ENCODE measurements at regions not wholly inside any gene's neighbourhood (a gene's known extent, or its start where the extent isn't known, plus 50 kb on each side); places are given as distances from the start of the nearest gene placed in this dataset.
"Not testable (repeated sequence)": the region's sequence is repeated elsewhere in the genome, so short reads cannot be mapped to it uniquely, and the experiment has no call there.

- peak; percentile 13 for DNase-seq (ENCODE audit: low spot score)
These were observed 246.6 kb upstream of the LRRC3B start for GRCh38 chr3:26375843-26376530.

GRCh38 chr3:26381411-26381810, 241.2 kb upstream of the LRRC3B start:
- no peak for DNase-seq (ENCODE audit: low spot score)

- DNase-seq (ENCODE audit: low spot score), result no peak
These were observed 215.9 kb upstream of the LRRC3B start for GRCh38 chr3:26406636-26407035.

GRCh38 chr3:26418553-26418952, 204.0 kb upstream of the LRRC3B start:
- DNase-seq (ENCODE audit: low spot score), result no peak

GRCh38 chr3:26422415-26422814, 200.2 kb upstream of the LRRC3B start:
- no peak for DNase-seq (ENCODE audit: low spot score)

- DNase-seq (ENCODE audit: low spot score), result no peak
These were observed 197.5 kb upstream of the LRRC3B start for GRCh38 chr3:26425076-26425475.

- DNase-seq (ENCODE audit: low spot score), result no peak
These were observed 193.6 kb upstream of the LRRC3B start for GRCh38 chr3:26428992-26429391.

GRCh38 chr3:26437678-26438077, 184.9 kb upstream of the LRRC3B start:
- DNase-seq (ENCODE audit: low spot score), result no peak

GRCh38 chr3:26438325-26438940, 184.1 kb upstream of the LRRC3B start:
- no peak for DNase-seq (ENCODE audit: low spot score)

- DNase-seq (ENCODE audit: low spot score), result no peak
These were observed 183.3 kb upstream of the LRRC3B start for GRCh38 chr3:26438981-26439884.

GRCh38 chr3:26449996-26450395, 172.6 kb upstream of the LRRC3B start:
- no peak for DNase-seq (ENCODE audit: low spot score)

GRCh38 chr3:26452363-26452762, 170.2 kb upstream of the LRRC3B start:
- no peak for DNase-seq (ENCODE audit: low spot score)

GRCh38 chr3:26460985-26461384, 161.6 kb upstream of the LRRC3B start:
- no peak for DNase-seq (ENCODE audit: low spot score)

- no peak for DNase-seq (ENCODE audit: low spot score)
These were observed 150.2 kb upstream of the LRRC3B start for GRCh38 chr3:26472345-26472744.

GRCh38 chr3:26474706-26475105, 147.9 kb upstream of the LRRC3B start:
- no peak for DNase-seq (ENCODE audit: low spot score)

GRCh38 chr3:26480377-26480776, 142.2 kb upstream of the LRRC3B start:
- no peak for DNase-seq (ENCODE audit: low spot score)

- no peak for DNase-seq (ENCODE audit: low spot score)
These were observed 138.4 kb upstream of the LRRC3B start for GRCh38 chr3:26484140-26484539.

GRCh38 chr3:26498271-26498670, 124.3 kb upstream of the LRRC3B start:
- peak; percentile 13 for DNase-seq (ENCODE audit: low spot score)

GRCh38 chr3:26505399-26505798, 117.2 kb upstream of the LRRC3B start:
- no peak for DNase-seq (ENCODE audit: low spot score)

GRCh38 chr3:26514445-26515029, 108.0 kb upstream of the LRRC3B start:
- DNase-seq (ENCODE audit: low spot score), result not testable (repeated sequence)

GRCh38 chr3:26515351-26515750, 107.2 kb upstream of the LRRC3B start:
- no peak for DNase-seq (ENCODE audit: low spot score)

- no peak for DNase-seq (ENCODE audit: low spot score)
These were observed 101.3 kb upstream of the LRRC3B start for GRCh38 chr3:26521261-26521660.

GRCh38 chr3:26522919-26523318, 99.7 kb upstream of the LRRC3B start:
- DNase-seq (ENCODE audit: low spot score), result no peak

All from Ammon's horn (tissue), 1 donor.